IPS-NIHi11 (cell line): ENCODE measurements at regions not wholly inside any gene's neighbourhood (a gene's known extent, or its start where the extent isn't known, plus 50 kb on each side); places are given as distances from the start of the nearest gene placed in this dataset.
"Not testable (repeated sequence)": the region's sequence is repeated elsewhere in the genome, so short reads cannot be mapped to it uniquely, and the experiment has no call there.

ENCODE experiments used
- DNase-seq: peaks from one replicate; pipeline ENCODE4 v3.0.0; 2012; ENCODE audit warnings: mixed read lengths, low spot score

- no peak for DNase-seq
Observed at GRCh38 chr13:99736541-99736940, 235.0 kb downstream of the ZIC5 start.

- DNase-seq: no peak
Observed at GRCh38 chr13:99734013-99734693, 232.9 kb downstream of the TM9SF2 start.

- no peak for DNase-seq
Observed at GRCh38 chr13:99733346-99733745, 232.1 kb downstream of the TM9SF2 start.

- no peak for DNase-seq
Observed at GRCh38 chr13:99731747-99732146, 230.5 kb downstream of the TM9SF2 start.

- no peak for DNase-seq
Observed at GRCh38 chr13:99730403-99730802, 229.1 kb downstream of the TM9SF2 start.

- DNase-seq: no peak
Observed at GRCh38 chr13:99729745-99730144, 228.5 kb downstream of the TM9SF2 start.

GRCh38 chr13:99727651-99728050, 226.4 kb downstream of the TM9SF2 start:
- not testable (repeated sequence) for DNase-seq

- DNase-seq: no peak
Observed at GRCh38 chr13:99726282-99726894, 225.1 kb downstream of the TM9SF2 start.

GRCh38 chr13:99725644-99726043, 224.4 kb downstream of the TM9SF2 start:
- no peak for DNase-seq

- DNase-seq: no peak
Observed at GRCh38 chr13:99724633-99725517, 223.6 kb downstream of the TM9SF2 start.

GRCh38 chr13:99723878-99724277, 222.6 kb downstream of the TM9SF2 start:
- DNase-seq: no peak

GRCh38 chr13:99722931-99723330, 221.7 kb downstream of the TM9SF2 start:
- DNase-seq: no peak

- no peak for DNase-seq
Observed at GRCh38 chr13:99722338-99722818, 221.1 kb downstream of the TM9SF2 start.

GRCh38 chr13:99721606-99722337, 220.5 kb downstream of the TM9SF2 start:
- no peak for DNase-seq

GRCh38 chr13:99717959-99718674, 216.8 kb downstream of the TM9SF2 start:
- no peak for DNase-seq

GRCh38 chr13:99709134-99709533, 207.9 kb downstream of the TM9SF2 start:
- DNase-seq: no peak

GRCh38 chr13:99704390-99704789, 203.1 kb downstream of the TM9SF2 start:
- DNase-seq: no peak

GRCh38 chr13:99703908-99704307, 202.6 kb downstream of the TM9SF2 start:
- no peak for DNase-seq

- no peak for DNase-seq
Observed at GRCh38 chr13:99702687-99703319, 201.5 kb downstream of the TM9SF2 start.

GRCh38 chr13:99700468-99700867, 199.2 kb downstream of the TM9SF2 start:
- DNase-seq: no peak

GRCh38 chr13:99698816-99699099, 197.5 kb downstream of the TM9SF2 start:
- DNase-seq: no peak
